ENCODE measurements at regions not wholly inside any gene's neighbourhood (a gene's known extent, or its start where the extent isn't known, plus 50 kb on each side); places are given as distances from the start of the nearest gene placed in this dataset.

DNA sequence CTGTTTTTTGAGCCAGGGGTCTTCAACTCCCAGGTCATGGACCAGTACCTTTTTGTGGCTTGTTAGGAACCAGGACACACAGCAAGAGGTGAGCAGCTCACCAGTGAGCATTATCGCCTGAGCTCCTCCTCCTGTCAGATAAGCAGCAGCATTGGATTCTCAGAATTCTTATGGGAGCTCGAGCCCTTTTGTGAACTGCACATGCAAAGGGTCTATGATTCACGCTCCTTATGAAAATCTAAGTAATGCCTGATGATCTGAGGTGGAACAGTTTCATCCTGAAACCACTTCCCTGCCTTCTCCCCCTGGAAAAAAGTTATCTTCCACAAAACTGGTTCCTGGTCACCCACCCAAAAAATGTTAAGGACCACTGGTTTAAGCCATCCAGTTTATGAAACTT is 1047.6 kb downstream of the OTOL1 start:
- H3K27me3 ChIP-seq (ENCODE audit: insufficient read depth), result no peaks in the 10 kb centered on the region
- ChIA-PET CTCF (interaction anchor here (1.1 kb wide), 1 partner anchor 14 kb away, joined by 3 read pairs; no protein-coding TSS in a partner anchor), POLR2A (no interaction called here)
- no peaks in the 10 kb centered on the region for H3K9me2 ChIP-seq
- WGBS (ENCODE audit: low lambda C conversion rate), result 42% methylated on average over 2 of the region's 3 CpGs
- no peaks in the 10 kb centered on the region for H3F3A ChIP-seq (replicated peaks; ENCODE audit: insufficient read depth)
- H3K9me3 ChIP-seq, result no peaks in the 10 kb centered on the region
- H3K4me1 ChIP-seq (ENCODE audit: control insufficient read depth in 1 of 2, insufficient read depth in 2 of 2, low read depth in 1 of 2, low read length in 1 of 2), result no peaks in the 10 kb centered on the region; a peak in 1 of 4 replicates
- no peaks in the 10 kb centered on the region for H3K36me3 ChIP-seq (replicated peaks in 1 of 2; ENCODE audit: control insufficient read depth in 1 of 2, insufficient read depth in 2 of 2, low read length in 1 of 2)
- no peak overlapping the region for H3K4me3 ChIP-seq (ENCODE audit: low read depth in 2 of 2, low read length in 1 of 2)
- H3K4me2 ChIP-seq, result no peak overlapping the region
- H2AFZ ChIP-seq (ENCODE audit: low read depth), result no peak overlapping the region
- H4K20me1 ChIP-seq (ENCODE audit: insufficient read depth), result no peaks in the 10 kb centered on the region
- no peak for DNase-seq
- TF ChIP-seq GABPA (IDR thresholded peaks at IDR 0.05; ENCODE audit: low read depth) (no peak), YY1 (IDR thresholded peaks at IDR 0.05; ENCODE audit: low read depth) (no peak), TCF12 (IDR thresholded peaks at IDR 0.05) (no peak), MEF2A (IDR thresholded peaks at IDR 0.05; ENCODE audit: borderline replicate concordance, low read depth) (no peak), RFX5 (IDR thresholded peaks at IDR 0.05; ENCODE audit: low read length) (no peak), SMC3 (IDR thresholded peaks at IDR 0.05; ENCODE audit: low read depth, low read length) (no peak), EP300 (IDR thresholded peaks at IDR 0.05; ENCODE audit: borderline replicate concordance in 1 of 2, low read depth in 1 of 2, low read length in 1 of 2) (no peak), GATA2 (CRISPR knock-in tag; IDR thresholded peaks at IDR 0.05) (no peak)
- TF ChIP-seq, protein P1, sequence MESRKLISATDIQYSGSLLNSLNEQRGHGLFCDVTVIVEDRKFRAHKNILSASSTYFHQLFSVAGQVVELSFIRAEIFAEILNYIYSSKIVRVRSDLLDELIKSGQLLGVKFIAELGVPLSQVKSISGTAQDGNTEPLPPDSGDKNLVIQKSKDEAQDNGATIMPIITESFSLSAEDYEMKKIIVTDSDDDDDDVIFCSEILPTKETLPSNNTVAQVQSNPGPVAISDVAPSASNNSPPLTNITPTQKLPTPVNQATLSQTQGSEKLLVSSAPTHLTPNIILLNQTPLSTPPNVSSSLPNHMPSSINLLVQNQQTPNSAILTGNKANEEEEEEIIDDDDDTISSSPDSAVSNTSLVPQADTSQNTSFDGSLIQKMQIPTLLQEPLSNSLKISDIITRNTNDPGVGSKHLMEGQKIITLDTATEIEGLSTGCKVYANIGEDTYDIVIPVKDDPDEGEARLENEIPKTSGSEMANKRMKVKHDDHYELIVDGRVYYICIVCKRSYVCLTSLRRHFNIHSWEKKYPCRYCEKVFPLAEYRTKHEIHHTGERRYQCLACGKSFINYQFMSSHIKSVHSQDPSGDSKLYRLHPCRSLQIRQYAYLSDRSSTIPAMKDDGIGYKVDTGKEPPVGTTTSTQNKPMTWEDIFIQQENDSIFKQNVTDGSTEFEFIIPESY (IDR thresholded peaks at IDR 0.05; ENCODE audit: borderline replicate concordance, low read depth), result no peak
- TF ChIP-seq, protein P2, sequence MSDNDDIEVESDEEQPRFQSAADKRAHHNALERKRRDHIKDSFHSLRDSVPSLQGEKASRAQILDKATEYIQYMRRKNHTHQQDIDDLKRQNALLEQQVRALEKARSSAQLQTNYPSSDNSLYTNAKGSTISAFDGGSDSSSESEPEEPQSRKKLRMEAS (IDR thresholded peaks at IDR 0.05; ENCODE audit: low read depth), result no peak
- H3K27ac ChIP-seq (ENCODE audit: low read depth in 2 of 2, low read length in 1 of 2), result no peak overlapping the region
- no peaks in the 10 kb centered on the region for H3K79me2 ChIP-seq (ENCODE audit: insufficient read depth)
- H3K9ac ChIP-seq, result no peak overlapping the region

DNA sequence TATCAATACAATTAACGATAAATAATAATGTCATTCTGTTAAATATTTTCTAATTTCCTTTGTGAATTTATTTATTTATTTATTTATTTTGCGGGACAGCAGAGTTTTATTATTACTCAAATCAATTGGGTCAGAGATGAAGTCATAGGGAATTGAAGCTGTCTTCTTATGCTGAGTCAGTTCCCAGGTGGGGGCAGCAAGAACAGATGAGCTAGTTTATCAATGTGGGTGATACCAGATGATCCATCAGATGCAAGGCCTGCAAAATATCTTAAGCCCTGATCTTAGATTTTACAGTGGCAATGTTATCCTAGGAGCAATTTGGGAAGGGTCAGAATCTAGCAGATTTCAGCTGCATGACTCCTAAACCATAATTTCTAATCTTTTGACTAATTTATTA is 1050.3 kb downstream of the OTOL1 start:
- WGBS (ENCODE audit: low lambda C conversion rate), result 64% methylated on average over 2 of the region's 2 CpGs
- H3K9ac ChIP-seq, result no peak overlapping the region
- no peaks in the 10 kb centered on the region for H3K27me3 ChIP-seq (ENCODE audit: insufficient read depth)
- no peaks in the 10 kb centered on the region for H3K9me2 ChIP-seq
- H3K36me3 ChIP-seq (replicated peaks in 1 of 2; ENCODE audit: control insufficient read depth in 1 of 2, insufficient read depth in 2 of 2, low read length in 1 of 2), result no peaks in the 10 kb centered on the region
- ChIA-PET CTCF (no interaction called here), POLR2A (no interaction called here)
- no peaks in the 10 kb centered on the region for H3K9me3 ChIP-seq
- no peak overlapping the region for H2AFZ ChIP-seq (ENCODE audit: low read depth)
- TF ChIP-seq TCF12 (IDR thresholded peaks at IDR 0.05) (no peak), FOSL2 (IDR thresholded peaks at IDR 0.05; ENCODE audit: borderline replicate concordance, low read depth) (no peak), GATA2 (CRISPR knock-in tag; IDR thresholded peaks at IDR 0.05) (no peak), RXRA (IDR thresholded peaks at IDR 0.05; ENCODE audit: borderline replicate concordance, low read depth) (no peak), YY1 (IDR thresholded peaks at IDR 0.05; ENCODE audit: low read depth) (no peak)
- TF ChIP-seq, protein P3, sequence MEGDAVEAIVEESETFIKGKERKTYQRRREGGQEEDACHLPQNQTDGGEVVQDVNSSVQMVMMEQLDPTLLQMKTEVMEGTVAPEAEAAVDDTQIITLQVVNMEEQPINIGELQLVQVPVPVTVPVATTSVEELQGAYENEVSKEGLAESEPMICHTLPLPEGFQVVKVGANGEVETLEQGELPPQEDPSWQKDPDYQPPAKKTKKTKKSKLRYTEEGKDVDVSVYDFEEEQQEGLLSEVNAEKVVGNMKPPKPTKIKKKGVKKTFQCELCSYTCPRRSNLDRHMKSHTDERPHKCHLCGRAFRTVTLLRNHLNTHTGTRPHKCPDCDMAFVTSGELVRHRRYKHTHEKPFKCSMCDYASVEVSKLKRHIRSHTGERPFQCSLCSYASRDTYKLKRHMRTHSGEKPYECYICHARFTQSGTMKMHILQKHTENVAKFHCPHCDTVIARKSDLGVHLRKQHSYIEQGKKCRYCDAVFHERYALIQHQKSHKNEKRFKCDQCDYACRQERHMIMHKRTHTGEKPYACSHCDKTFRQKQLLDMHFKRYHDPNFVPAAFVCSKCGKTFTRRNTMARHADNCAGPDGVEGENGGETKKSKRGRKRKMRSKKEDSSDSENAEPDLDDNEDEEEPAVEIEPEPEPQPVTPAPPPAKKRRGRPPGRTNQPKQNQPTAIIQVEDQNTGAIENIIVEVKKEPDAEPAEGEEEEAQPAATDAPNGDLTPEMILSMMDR (IDR thresholded peaks at IDR 0.05), result no peak
- TF ChIP-seq, protein P2 (IDR thresholded peaks at IDR 0.05; ENCODE audit: low read depth), result no peak
- TF ChIP-seq, protein P4, sequence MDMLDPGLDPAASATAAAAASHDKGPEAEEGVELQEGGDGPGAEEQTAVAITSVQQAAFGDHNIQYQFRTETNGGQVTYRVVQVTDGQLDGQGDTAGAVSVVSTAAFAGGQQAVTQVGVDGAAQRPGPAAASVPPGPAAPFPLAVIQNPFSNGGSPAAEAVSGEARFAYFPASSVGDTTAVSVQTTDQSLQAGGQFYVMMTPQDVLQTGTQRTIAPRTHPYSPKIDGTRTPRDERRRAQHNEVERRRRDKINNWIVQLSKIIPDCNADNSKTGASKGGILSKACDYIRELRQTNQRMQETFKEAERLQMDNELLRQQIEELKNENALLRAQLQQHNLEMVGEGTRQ (IDR thresholded peaks at IDR 0.05; ENCODE audit: borderline replicate concordance, low read depth, low read length), result no peak
- no peak overlapping the region for H3K4me2 ChIP-seq
- H3K79me2 ChIP-seq (ENCODE audit: insufficient read depth), result no peaks in the 10 kb centered on the region
- H3K4me3 ChIP-seq (ENCODE audit: low read depth in 2 of 2, low read length in 1 of 2), result no peak overlapping the region
- no peaks in the 10 kb centered on the region for H3K4me1 ChIP-seq (ENCODE audit: control insufficient read depth in 1 of 2, insufficient read depth in 2 of 2, low read depth in 1 of 2, low read length in 1 of 2)
- H3F3A ChIP-seq (replicated peaks; ENCODE audit: insufficient read depth), result no peaks in the 10 kb centered on the region
- H4K20me1 ChIP-seq (ENCODE audit: insufficient read depth), result no peaks in the 10 kb centered on the region
- H3K27ac ChIP-seq (ENCODE audit: low read depth in 2 of 2, low read length in 1 of 2), result no peak overlapping the region
- DNase-seq, result no peak
